AG04449 (cell line): ENCODE measurements at regions not wholly inside any gene's neighbourhood (a gene's known extent, or its start where the extent isn't known, plus 50 kb on each side); places are given as distances from the start of the nearest gene placed in this dataset.

Experiments
- CTCF ChIA-PET: fragments of 350-600 bp; formaldehyde crosslinking; extraction: SDS; loops from one replicate; lab custom pipeline; 2021; ENCODE audit warnings: antibody characterized with exemption; lab: Yijun Ruan, JAX
- POLR2A ChIA-PET: fragments of 400-600, 350-600 bp; formaldehyde crosslinking; extraction: SDS; loops from one replicate; lab custom pipeline; 2020; ENCODE audit warnings: antibody characterized with exemption, inconsistent platforms; lab: Yijun Ruan, JAX
- DNase-seq: peaks from one replicate; pipeline ENCODE4 v3.0.0-alpha.2; 2010; ENCODE audit warnings: low read depth, low spot score
- H3K4me3 ChIP-seq: 2 replicates; pipeline ENCODE4 v1.5.1; 2011; ENCODE audit warnings: low read depth, mild to moderate bottlenecking, control low read depth, low read length
- TF ChIP-seq, protein P1 (sequence below): IDR thresholded peaks from one replicate; pipeline ENCODE4 v1.5.1; 2011; ENCODE audit warnings: mild to moderate bottlenecking, moderate library complexity, low read length, control low read depth, inconsistent platforms; ENCODE audit not compliant: insufficient read depth; ENCODE audit errors: missing control alignments

DNA sequence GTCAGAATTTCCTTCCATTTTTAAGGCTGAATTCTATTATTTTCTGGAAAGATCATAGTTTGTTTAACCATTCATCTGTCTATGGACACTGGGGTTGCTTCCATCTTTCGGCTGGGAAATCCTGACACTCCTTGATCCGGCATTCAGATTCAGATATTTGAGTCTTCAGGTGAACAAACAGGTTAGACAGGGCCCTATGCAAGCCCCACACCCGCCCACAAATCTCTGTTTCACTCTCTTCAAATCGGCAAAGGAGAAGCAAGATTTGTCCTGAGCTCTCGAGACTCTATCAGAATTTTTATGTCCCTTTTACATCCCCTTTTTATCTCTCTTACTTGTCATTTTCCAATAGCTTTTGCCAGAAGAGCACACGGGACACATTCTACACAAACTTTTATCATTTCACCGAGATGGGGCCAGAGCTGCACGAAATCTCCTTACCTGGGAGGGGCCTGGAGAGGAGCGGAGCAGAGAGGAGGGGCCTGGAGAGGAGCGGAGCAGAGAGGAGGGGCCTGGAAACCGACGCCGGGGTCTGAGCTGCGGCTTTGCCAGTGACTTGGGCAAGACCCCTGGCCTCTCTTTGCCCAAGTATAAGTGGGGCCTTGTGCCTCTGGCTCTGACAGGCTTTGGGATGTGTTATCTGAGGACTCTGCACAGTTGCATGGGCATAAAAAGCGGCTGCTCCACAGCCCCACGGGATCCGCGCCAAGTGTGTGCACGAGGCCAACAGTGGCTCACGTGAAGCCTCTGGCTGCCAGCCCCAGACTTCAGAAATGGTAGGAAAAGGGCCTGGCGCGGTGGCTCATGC is 54.3 kb upstream of the RBFOX3 start:
- CTCF ChIA-PET: no interaction called here
- DNase-seq: no peak
- POLR2A ChIA-PET: no interaction called here
- no peak overlapping the region for H3K4me3 ChIP-seq
- TF ChIP-seq, protein P1, sequence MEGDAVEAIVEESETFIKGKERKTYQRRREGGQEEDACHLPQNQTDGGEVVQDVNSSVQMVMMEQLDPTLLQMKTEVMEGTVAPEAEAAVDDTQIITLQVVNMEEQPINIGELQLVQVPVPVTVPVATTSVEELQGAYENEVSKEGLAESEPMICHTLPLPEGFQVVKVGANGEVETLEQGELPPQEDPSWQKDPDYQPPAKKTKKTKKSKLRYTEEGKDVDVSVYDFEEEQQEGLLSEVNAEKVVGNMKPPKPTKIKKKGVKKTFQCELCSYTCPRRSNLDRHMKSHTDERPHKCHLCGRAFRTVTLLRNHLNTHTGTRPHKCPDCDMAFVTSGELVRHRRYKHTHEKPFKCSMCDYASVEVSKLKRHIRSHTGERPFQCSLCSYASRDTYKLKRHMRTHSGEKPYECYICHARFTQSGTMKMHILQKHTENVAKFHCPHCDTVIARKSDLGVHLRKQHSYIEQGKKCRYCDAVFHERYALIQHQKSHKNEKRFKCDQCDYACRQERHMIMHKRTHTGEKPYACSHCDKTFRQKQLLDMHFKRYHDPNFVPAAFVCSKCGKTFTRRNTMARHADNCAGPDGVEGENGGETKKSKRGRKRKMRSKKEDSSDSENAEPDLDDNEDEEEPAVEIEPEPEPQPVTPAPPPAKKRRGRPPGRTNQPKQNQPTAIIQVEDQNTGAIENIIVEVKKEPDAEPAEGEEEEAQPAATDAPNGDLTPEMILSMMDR: no peak

DNA sequence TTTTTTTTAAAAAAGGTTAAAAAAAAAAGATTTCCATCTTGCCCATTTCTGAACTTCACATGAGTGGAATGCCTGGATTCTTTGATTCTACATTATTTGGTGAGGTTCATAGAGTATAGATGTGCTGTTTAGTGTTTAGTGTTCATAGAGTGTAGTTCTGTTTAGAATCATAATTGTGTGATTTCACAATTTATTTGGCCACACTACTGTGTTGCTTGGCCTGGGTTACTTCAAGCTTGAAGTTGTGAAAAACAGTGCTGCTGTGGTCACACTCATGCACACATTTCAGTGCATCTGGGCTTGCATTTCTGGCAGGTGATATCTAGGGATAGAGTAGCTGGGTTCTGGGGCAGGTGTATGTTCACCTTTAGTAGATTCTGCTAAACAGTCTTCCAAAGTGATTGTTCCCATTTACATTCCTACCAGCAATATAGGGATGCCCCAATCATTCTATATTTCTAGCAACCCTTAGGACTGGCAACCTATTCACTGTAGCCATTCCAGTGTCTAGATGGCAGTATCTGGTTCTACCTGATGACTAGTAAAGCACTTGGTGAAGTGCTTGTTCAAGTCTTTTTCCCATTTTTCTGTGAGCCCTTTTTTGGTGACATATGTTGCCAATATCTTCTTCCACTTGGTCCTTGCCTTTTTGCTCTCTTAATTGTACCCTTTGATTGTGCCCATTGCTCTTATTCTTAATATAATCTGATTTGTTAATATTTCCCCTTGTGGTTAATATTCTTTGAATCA is 50.6 kb upstream of the RBFOX3 start:
- H3K4me3 ChIP-seq: no peak overlapping the region
- TF ChIP-seq, protein P1: no peak
- CTCF ChIA-PET: interaction anchor here (1.1 kb wide), 1 partner anchor 46 kb away, joined by 4 read pairs; no protein-coding TSS in a partner anchor
- POLR2A ChIA-PET: no interaction called here
- DNase-seq: no peak
